Activated T-cell treated with anti-CD3 and anti-CD28 coated beads for 24 hours (primary cell): ENCODE measurements at regions not wholly inside any gene's neighbourhood (a gene's known extent, or its start where the extent isn't known, plus 50 kb on each side); places are given as distances from the start of the nearest gene placed in this dataset.

Source experiments
- DNase-seq: peaks from one replicate; pipeline ENCODE4 v3.0.0-alpha.2; 2020; ENCODE audit warnings: low read depth

DNA sequence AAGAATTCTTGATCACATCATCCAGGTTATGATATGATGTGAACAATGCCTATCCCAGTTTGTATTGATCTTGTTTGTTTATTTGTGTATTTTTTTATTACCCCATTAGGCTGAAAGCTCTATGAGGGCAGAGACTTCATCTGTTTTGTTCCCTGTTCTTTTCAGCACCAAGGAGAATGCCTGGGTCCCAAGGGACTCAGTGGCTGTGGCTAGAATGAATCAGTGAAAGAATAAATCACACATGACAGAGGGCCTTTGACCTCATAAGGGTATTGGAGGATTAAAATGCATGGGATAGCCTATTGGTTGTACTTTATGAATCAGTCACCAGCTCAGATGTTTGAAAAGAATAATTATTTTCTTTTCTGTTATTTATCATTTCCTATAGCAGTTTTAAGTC lies 292.2 kb downstream of the GAS1 start:
- DNase-seq, result no peak

DNA sequence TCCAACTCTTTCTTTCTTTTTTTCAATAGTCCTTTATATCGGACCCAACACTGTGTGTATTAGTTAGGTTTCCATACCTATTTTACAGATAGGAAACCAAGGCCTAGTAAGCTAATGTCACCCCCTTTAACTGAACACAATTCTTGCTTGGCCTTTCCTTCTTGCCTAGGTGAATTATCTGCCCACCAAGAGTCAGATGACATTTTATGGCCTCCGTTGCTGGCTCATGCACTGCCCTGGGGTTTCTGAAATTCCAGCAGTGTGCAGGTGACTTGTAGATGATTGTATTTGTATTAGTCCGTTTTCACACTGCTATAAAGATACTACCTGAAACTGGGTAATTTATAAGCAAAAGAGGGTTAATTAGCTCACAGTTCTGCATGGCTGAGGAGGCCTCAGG lies 293.8 kb downstream of the GAS1 start:
- no peak for DNase-seq

DNA sequence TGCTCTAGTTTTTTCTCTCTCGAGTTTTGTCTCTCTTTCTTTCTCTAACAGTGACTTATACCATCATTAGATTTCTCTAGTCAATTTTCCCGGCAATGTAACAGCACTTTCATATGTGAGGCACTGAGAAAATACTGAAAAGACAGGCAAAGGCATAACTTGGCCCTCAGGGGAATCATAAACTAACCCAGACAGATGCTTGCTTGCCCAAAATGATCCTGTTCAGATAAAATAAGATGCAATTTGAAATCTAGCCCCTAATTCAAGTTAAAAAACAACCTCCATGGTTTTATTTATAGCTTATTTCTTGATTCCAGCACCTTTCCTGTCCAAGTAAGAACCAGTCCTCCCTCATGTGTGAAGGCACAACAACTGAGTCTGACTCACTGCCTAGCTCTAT lies 294.6 kb downstream of the GAS1 start:
- no peak for DNase-seq

DNA sequence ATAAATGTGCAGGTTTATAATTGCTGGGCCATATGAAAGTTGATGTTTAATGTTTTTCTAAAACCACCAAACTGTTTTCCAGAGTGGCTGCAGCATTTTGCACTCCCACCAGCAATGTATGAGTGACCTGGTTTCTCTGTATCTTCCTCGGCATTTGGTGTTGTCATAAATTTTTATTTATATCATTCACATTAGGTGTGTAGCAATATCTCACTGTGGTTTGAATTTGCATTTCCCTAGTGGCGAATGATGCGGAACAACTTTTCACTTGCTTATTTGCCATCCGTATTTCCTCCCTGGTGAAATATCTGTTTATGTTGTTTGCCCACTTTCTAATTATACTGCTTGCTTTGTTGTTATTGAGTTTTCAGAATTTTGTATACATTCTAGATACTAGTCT lies 295.7 kb upstream of the TUT7 start:
- no peak for DNase-seq

DNA sequence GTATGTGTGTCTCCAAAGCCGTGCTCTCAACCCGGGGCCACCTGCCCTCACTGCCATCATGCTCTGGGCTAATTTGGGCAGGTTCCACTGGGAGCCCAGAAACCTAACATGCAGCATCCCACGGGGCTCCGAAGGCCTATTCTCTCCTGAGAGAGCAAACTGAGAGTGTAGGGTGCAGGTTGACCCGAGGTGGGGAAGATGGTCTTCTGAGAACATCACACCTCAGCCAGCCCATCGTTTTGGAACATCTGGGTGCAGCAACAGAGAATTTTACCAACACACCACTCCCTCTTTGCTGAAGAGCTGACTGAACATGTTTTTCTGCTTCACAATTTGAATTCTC lies 294.6 kb upstream of the TUT7 start:
- DNase-seq, result no peak

DNA sequence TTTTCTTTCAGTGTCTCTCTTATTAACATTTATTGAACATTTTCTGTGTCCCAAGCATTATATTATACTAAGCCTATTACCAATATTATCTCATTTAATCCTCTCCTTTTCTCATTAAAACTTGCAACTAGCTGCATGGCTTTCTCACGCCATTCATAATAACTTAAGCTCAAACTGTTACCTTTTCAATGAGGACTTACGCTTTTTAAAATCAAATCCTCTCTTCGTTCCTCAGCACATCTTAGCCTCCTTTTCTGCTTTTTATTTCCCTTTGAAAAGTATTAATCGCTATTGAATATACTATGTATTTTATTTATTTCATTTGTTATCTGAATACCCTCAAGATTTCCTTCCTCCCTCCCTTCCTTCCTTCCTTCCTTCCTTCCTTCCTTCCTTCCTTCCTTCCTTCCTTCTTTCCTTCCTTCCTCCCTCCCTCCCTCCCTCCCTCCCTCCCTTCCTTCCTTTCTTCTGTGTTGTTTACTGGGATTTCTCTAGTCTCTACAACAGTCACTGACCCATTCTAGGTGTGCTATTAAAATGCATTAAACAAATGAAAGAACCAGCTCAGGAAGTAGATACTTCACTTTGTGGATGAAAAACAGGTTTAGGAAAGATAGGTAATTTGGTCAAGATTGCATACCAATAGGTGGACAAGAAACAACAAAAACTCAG lies 294.1 kb upstream of the TUT7 start:
- DNase-seq, result no peak

DNA sequence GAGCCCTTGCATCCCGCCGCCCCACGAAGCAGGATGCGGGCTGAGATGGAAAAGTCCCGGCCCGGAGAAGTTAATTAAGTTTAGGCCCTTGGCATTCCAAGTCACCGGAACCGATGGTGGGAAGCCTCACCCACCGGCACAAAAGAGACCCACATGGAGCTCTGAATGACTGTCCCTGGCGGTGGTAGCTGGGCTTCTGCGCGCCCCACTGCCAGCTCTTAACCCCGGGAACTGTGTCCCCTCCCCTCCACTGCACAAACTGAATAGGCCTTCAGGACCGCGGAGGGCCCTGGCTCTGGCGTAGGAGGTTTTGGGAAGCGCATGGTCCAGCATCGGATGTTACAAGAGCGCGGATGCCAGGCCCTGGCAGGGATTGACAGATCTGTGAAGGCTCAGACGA lies 291.1 kb upstream of the TUT7 start:
- no peak for DNase-seq

DNA sequence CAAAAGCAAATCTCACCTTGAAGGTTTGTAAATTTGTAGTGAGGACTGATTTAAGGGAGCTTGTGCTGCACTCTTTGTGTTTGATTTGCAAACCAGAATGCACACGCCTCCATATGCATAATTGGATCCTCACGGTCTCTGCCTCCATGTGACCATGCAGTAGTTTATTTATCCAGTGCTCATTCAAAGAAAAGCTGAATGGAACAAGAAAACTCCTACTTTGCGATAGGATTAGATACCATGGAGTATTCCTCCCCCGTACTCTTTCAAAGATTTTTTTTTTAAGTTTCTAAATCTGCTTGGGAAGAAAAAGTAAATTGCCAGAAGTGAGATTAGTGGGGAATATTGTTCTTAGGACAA lies 290.4 kb upstream of the TUT7 start:
- no peak for DNase-seq

DNA sequence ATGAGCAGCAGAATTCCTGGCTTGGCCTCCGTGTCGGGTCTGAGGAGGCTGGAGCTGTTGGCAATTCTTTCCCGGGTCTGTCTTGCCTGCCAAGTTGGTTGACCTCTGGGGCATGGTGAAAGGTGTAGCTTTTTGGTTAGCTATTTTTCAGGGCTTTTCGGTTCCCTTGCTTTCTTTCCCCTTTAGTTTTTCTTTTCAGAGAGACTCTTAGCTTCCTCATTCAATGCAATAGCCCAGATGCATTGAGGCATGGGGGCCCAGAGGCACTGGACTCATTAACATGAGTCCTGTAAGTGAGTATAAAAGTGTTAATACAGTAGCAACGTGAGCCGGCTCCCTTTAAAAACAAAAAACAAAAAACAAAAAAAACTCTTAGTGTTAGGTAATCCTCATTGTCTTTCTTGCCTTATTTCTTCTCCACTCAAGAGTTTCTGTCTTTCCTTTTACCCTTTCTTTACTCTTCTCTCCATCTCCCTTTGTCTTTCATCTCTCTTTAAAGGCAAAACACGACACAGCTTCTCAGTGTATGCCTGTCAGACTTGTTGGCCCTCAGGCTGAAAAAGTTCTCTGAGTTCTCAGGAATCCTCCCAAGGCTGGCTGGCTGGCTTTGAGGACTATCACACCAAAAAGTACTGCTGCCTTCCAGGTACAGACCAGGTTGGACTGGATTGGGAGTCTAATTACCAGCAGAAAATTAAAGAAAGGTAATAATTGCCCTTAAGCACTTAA lies 289.9 kb upstream of the TUT7 start:
- DNase-seq, result no peak

DNA sequence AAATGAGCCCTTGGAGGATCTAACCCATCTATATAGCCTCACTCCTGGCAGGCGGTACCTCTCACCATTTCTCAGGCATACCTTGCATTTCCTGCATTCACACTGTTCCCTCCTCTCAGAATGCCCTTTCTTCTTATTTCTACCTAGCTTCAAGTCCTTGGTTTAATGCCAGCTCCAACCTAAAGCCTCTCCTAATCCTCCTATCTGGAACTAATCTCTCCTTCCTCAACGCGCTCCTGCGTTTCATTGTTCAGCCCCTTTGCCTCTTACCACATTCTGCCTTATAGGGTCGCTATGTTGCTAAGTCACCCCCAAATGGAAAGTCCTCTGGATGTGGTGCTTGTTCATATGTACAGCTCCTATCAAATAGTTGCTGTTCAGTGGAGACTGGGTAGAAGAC lies 288.5 kb upstream of the TUT7 start:
- DNase-seq, result no peak

DNA sequence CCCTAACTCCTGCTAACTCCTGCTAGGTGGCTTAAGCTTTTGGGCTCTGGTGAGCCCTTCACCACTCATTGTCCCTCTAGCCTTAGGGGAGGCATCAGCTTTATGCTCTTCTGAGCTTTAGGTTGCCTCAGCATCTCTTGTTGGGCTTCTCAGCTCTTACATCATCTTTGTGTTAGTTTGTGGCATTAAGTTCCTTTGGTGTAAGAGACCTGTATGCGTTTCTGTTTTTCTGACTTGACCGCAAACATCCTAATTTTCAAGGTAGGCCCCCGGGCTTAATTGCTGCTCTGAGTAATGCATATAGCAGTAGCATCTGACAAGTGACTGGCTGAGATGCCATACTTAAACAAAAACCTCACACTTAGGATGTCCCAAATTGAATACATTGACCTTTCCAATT lies 287.8 kb upstream of the TUT7 start:
- DNase-seq, result no peak

DNA sequence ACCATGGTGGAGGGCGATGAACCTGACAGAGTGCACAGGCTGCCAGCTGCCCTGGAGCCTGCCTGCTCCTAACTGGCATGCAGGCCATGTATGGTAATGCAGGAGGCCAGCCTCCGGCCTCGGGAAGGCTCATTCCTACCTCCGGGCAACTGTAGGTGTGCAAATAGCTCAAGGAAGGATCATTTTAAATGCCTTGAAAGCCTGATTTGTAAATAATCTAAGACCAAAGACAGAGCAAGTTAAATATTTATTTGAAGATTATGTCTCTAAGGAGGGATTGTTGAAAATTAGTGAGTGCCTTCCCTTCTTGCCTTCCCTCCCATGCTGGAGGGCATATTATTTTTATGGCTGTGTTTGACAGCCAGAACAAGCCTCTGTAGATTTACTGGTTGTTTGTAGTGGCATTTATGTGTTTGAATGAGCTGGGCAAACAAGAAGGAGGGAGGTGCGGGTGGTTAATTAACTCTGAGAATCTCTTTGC lies 285.7 kb upstream of the TUT7 start:
- DNase-seq, result no peak

DNA sequence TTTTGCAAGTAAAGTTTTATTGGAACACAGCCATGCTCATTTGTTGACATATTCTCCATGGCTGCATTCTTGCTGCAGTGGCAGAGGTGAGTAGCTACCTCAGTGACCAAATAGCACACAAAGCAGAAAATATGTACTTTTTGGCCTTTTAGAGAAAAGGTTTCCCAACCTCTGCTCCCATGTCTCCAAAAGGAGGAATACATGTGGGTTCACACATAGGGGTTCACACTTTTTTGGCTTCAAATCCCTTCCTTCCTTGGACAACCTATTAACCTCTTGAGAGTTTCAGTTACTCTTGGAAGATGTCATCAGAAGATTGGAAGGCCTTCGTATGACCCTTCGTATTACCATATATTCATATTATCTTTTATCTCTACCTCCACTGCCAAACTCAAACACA lies 285.1 kb upstream of the TUT7 start:
- DNase-seq, result no peak

DNA sequence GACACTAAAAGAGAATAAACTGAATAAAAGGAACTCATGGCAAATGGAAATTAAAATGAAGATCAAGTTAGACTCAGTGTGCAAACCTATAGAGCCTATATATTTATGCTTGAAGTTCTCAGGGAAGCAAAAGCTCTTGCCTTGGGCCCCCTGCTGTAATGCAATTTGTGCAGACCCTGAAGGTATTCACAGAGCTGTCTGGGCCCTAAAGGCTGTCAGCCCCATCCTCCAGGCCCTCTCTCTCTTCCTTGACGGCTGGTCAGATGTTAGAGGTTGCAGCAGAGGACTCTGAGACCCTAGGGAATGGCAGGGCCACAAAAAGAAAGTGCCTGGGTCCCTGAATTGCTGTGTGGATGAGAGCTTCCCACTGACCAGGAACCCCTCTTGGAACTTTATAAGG lies 283.9 kb upstream of the TUT7 start:
- no peak for DNase-seq

DNA sequence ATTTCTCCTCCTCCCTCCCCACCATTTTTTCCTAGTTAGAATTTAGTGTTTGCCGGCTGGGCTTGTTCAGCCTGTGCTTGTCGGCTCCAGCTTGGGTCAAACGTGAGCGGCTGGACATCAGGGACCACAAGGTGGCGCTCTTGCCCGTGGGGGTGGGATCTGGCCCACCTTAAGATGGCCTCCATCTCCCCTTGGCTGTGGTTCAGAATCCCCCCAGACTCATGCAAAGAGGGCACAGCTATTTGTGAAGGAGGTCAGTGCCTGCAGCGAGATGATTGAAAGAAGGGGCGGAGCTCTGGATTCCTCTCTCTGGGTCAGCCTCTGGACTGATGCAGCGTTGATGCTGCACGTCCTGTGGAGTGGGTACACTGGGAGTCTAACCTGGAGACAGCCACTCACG lies 283.3 kb upstream of the TUT7 start:
- DNase-seq, result no peak

DNA sequence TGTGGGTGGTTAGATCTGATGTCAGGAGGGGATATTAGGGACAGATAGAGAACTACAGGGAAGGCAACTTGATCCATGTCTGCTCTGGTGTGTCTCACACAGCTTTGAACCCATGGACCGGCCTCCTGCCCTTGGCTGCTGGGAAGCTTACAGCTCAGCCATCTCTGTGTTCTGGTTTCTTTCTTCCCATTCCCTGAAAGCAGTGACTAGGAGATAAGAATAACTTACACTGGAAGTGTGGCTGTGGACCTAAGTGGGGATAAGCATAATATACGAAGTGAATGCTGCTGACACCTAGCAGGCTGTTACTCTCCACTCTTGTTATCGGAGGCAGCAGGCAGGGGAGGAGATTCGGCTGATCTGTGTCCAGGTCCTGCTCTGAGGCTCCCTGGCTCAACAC lies 282.3 kb upstream of the TUT7 start:
- no peak for DNase-seq

DNA sequence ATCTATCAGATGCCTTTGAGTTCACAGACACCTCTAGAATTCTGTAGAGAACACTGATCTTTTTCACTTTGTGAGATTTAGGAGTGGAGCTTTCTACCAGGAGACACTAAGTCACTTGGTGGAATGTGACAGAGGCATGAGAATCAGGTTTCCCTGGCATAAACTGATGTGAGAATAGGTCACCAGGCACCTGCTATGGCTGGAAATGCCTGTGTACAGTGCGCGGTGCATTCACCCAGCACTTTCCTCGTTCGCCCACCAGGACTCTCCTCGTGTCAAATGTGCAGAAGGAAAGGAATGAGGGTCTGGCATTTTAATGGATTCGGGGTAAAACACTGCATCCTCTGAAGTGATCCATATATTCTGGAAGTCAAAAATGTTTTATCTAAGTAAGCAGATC lies 281.8 kb upstream of the TUT7 start:
- no peak for DNase-seq

DNA sequence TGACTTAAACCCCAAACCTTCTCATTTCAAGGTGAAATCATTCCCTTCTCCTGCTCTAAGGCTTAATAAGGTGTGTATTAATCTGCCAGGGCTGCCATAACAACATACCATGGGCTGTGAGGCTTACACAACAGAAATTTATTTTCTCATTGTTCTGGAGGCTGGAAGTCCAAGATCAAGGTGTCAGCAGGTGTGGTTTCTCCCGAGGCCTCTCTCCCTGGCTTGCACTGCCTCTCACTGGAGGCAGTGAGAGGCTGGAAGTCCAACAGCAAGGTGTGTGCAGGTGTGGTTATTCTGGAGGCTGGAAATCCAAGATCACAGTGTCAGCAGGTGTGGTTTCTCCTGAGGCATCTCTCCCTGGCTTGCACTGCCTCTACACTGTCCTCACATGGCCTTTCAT lies 280.3 kb upstream of the TUT7 start:
- DNase-seq, result no peak

DNA sequence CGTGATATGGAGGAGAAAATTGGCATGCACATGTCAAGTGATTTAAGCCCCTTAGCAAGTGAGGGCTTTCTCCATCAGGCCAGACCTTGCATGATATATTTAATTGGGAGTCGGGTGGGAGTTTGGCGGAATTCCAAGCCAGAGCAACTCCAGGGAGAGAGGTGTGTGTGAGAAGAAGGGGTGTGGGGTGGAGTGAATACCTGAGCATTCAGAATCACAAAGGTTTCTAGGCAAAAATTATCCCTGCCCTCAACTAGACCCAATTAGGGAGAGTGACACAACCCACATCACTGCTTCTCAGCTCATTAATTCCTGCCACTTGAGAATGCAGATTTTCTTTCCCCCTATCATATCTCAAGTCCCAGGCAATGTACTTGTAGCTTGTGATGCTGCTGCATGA lies 279.7 kb upstream of the TUT7 start:
- no peak for DNase-seq

DNA sequence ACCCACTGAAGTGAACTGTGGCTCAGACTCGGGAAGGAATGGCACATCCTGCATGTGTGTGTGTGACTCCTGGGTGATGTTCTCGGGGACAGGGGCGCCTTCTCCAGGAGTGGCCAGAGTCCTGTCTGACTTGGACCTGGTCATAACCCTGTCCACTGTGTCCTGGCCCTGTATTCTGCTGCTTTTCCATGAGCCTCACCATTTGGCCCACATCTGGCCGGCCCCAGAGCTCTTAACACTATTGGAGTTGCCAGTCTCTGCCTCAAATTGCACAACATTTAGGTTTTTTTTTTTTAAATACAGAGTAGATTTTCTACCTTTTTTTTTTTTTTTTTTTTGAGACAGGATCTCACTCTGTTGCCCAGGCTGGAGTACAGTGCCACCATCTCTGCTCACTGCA lies 278.3 kb upstream of the TUT7 start:
- no peak for DNase-seq

DNA sequence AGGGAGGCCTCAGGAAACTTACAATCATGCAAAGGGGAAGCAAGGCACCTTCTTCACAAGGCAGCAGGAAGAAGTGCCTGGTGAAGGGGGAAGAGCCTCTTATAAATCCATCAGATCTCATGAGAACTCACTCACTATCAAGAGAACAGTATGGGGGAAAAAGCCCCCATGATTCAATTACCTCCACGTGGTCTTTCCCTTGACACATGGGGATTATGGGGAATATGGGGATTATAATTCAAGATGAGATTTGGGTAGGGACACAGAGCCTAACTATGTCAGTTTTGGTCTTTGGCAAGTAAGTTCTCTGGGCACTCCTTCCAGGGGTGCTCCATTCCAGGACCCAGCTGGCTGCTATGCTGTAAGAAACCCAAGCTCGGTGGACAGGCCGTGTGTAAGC lies 275.3 kb upstream of the TUT7 start:
- DNase-seq, result no peak

DNA sequence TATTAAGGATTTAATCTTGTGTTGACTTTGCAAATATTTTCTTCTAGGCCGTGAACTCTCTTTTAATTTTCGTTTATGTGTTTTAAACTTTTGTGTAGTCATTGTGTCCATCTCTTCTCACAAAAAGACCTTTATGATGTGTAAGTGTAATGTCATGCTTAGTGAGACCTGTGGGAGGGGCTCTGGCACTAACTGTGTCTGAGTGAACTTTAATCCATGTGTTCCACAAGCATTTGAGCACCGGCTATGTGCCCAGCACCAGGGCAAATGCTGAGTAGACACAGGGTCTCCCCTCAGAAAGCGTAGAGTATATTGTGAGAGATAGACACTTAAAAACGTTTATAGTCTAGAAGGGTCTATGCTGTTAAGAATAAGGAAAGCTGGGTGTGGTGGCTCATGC lies 272.6 kb upstream of the TUT7 start:
- DNase-seq, result no peak

DNA sequence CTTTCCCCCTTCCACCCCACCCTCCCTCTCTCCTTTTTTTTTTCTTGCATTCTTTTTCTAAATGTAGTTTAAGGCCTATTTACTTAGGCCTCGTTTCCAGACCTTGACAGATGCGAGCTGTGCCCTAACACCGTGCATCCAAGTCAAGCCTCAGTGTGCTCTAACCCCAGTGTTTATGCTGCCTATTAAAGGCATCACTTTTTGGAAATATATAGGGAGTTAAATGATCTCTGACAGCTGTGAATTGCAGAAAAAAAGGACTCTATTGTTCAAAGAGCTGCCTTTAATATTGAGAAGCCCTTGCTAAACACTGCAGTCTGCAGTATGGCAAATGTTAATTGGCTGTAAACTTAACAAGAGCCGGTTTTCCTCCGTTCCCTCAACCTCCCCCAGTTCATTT lies 270.4 kb upstream of the TUT7 start:
- DNase-seq, result no peak
